H1 (cell line): ENCODE measurements at regions not wholly inside any gene's neighbourhood (a gene's known extent, or its start where the extent isn't known, plus 50 kb on each side); places are given as distances from the start of the nearest gene placed in this dataset.

Source experiments
- CEBPB ChIP-seq: IDR thresholded peaks from 2 replicates; pipeline ENCODE4 v1.6.1; 2012; ENCODE audit warnings: low read depth, low read length
- EZH2 ChIP-seq: fragments of 200-600 bp; sonication (generic); IDR thresholded peaks from 2 replicates; pipeline ENCODE4 v1.7.1; 2012; ENCODE audit warnings: low read depth, mild to moderate bottlenecking, moderate library complexity, low read length, inconsistent platforms; ENCODE audit not compliant: severe bottlenecking
- KDM5A ChIP-seq: fragments of 200-600 bp; IDR thresholded peaks from 2 replicates; pipeline ENCODE4 v1.7.1; 2012; ENCODE audit warnings: mild to moderate bottlenecking, low read length, inconsistent platforms, mixed read lengths
- POLR2A ChIP-seq, 2 experiments: IDR thresholded peaks; 1 replicate in 1 of 2; 2 replicates in 1 of 2; pipeline ENCODE4 v1.6.1; 2011; ENCODE audit warnings: low read depth in 2 of 2, low read length in 2 of 2, mild to moderate bottlenecking in 2 of 2; ENCODE audit errors: control extremely low read depth in 1 of 2
- RFX5 ChIP-seq: IDR thresholded peaks from 2 replicates; pipeline ENCODE4 v1.6.1; 2011; ENCODE audit warnings: low read depth, low read length, improper control_type of control experiment, borderline replicate concordance
- SIN3A ChIP-seq, 2 experiments: IDR thresholded peaks in 1 of 2; conservative IDR thresholded peaks in 1 of 2; 2 replicates each; pipeline ENCODE4 v1.6.1; 2011 to 2012; ENCODE audit warnings: low read length in 2 of 2, improper control_type of control experiment in 1 of 2, low read depth in 1 of 2, mild to moderate bottlenecking in 1 of 2
- SIRT6 ChIP-seq: IDR thresholded peaks from one replicate; pipeline ENCODE4 v1.7.1; 2012; ENCODE audit warnings: low read length, inconsistent platforms
- SP1 ChIP-seq: IDR thresholded peaks from 2 replicates; pipeline ENCODE4 v1.6.1; 2011; ENCODE audit warnings: low read depth, low read length
- SP4 ChIP-seq: IDR thresholded peaks from 2 replicates; pipeline ENCODE4 v1.6.1; 2012; ENCODE audit warnings: low read length, inconsistent platforms
- YY1 ChIP-seq: IDR thresholded peaks from 2 replicates; pipeline ENCODE4 v1.6.1; 2011; ENCODE audit warnings: low read depth, mild to moderate bottlenecking, low read length
- ZNF274 ChIP-seq: IDR thresholded peaks from 2 replicates; pipeline ENCODE4 v1.7.0; 2012; ENCODE audit warnings: low read length, borderline replicate concordance; ENCODE audit errors: extremely low read depth
- TF ChIP-seq, protein P1 (sequence below), 3 experiments: IDR thresholded peaks; 1 replicate in 2 of 3; 2 replicates in 1 of 3; pipeline versions ENCODE4 v1.5.1 to v1.6.1; 2011; ENCODE audit warnings: low read length in 3 of 3, mild to moderate bottlenecking in 3 of 3, inconsistent platforms in 2 of 3, low read depth in 1 of 3, moderate library complexity in 1 of 3; ENCODE audit not compliant: insufficient read depth in 1 of 3; ENCODE audit errors: control extremely low read depth in 1 of 3

DNA sequence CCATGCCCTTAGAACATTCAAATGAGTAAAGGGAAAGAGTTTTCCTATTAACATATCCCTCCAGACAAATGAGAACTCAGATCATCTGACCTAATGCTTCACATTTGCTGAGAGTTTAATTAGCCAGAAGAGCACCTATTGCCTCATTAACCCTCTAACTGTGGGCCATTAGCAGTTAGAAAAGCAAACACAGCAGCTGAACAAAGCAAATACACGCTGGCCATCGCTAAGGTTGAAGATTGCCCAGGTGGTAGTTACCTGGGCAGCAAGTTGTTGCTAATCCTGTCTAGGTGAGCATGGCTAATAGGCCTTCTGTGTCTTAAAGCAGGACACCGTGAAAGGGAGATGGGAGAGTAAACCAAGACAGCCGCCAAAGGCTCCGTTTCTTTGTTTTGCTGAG lies 49.9 kb upstream of the UCN3 start:
- TF ChIP-seq, protein P1, sequence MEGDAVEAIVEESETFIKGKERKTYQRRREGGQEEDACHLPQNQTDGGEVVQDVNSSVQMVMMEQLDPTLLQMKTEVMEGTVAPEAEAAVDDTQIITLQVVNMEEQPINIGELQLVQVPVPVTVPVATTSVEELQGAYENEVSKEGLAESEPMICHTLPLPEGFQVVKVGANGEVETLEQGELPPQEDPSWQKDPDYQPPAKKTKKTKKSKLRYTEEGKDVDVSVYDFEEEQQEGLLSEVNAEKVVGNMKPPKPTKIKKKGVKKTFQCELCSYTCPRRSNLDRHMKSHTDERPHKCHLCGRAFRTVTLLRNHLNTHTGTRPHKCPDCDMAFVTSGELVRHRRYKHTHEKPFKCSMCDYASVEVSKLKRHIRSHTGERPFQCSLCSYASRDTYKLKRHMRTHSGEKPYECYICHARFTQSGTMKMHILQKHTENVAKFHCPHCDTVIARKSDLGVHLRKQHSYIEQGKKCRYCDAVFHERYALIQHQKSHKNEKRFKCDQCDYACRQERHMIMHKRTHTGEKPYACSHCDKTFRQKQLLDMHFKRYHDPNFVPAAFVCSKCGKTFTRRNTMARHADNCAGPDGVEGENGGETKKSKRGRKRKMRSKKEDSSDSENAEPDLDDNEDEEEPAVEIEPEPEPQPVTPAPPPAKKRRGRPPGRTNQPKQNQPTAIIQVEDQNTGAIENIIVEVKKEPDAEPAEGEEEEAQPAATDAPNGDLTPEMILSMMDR (IDR thresholded peaks at IDR 0.05; ENCODE audit: control extremely low read depth in 1 of 3, insufficient read depth in 1 of 3, low read depth in 1 of 3, low read length in 3 of 3): no peak
- TF ChIP-seq ZNF274: no peak
- no peak for TF ChIP-seq SIN3A (conservative IDR thresholded peaks at IDR 0.05 in 1 of 2, IDR thresholded peaks at IDR 0.05 in 1 of 2; ENCODE audit: low read depth in 1 of 2, low read length in 2 of 2)
- no peak for TF ChIP-seq SIRT6
- no peak for TF ChIP-seq EZH2
- no peak for TF ChIP-seq POLR2A (IDR thresholded peaks at IDR 0.05; ENCODE audit: control extremely low read depth in 1 of 2, low read depth in 2 of 2, low read length in 2 of 2)
- no peak for TF ChIP-seq SP4
- TF ChIP-seq RFX5: no peak
- no peak for TF ChIP-seq CEBPB
- no peak for TF ChIP-seq YY1
- no peak for TF ChIP-seq KDM5A
- TF ChIP-seq SP1: no peak
